Uterus (tissue), 2 donors: ENCODE measurements at regions not wholly inside any gene's neighbourhood (a gene's known extent, or its start where the extent isn't known, plus 50 kb on each side); places are given as distances from the start of the nearest gene placed in this dataset.

Experiments
- POLR2A ChIP-seq, 2 donors: fragments of 450-650 bp; IDR thresholded peaks; one replicate each; pipeline ENCODE4 v1.6.1; 2016; ENCODE audit warnings: antibody characterized with exemption in 2 of 2, mild to moderate bottlenecking in 1 of 2, moderate library complexity in 1 of 2
- TF ChIP-seq, protein P1 (sequence below), 4 experiments: fragments of 200-600 bp in 2 of 4; fragments of 450-650 bp in 2 of 4; sonication (generic) in 2 of 4; IDR thresholded peaks; one replicate each; pipeline ENCODE4 v1.5.1; 2016 to 2019; ENCODE audit warnings: antibody characterized with exemption in 4 of 4, mild to moderate bottlenecking in 2 of 4, moderate library complexity in 1 of 4

DNA sequence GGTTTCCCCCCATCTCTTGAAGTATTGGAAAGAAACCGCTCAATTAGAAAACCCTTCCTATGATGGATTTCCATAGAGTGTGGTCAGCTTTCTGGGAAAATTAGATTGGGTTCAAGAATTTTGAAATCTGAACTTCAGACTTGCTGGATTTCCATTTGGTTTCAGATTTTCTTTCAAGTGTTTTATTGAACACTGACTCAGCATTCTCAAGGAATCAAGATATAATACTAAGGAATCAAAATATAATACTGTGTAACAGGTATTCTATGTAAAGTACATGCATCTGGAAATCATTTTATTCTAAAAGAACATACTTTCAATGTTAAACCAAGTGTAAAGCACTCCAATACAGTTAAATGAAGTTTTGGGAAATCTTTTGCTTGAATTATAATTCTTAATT, 94.7 kb upstream of the CCN2 start:
- TF ChIP-seq, protein P1, sequence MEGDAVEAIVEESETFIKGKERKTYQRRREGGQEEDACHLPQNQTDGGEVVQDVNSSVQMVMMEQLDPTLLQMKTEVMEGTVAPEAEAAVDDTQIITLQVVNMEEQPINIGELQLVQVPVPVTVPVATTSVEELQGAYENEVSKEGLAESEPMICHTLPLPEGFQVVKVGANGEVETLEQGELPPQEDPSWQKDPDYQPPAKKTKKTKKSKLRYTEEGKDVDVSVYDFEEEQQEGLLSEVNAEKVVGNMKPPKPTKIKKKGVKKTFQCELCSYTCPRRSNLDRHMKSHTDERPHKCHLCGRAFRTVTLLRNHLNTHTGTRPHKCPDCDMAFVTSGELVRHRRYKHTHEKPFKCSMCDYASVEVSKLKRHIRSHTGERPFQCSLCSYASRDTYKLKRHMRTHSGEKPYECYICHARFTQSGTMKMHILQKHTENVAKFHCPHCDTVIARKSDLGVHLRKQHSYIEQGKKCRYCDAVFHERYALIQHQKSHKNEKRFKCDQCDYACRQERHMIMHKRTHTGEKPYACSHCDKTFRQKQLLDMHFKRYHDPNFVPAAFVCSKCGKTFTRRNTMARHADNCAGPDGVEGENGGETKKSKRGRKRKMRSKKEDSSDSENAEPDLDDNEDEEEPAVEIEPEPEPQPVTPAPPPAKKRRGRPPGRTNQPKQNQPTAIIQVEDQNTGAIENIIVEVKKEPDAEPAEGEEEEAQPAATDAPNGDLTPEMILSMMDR (IDR thresholded peaks at IDR 0.05) = no peak
- TF ChIP-seq POLR2A (IDR thresholded peaks at IDR 0.05) = no peak
